Hepatocyte (in vitro differentiated cells): ENCODE measurements at regions not wholly inside any gene's neighbourhood (a gene's known extent, or its start where the extent isn't known, plus 50 kb on each side); places are given as distances from the start of the nearest gene placed in this dataset.

Source experiments
- DNase-seq: peaks from one replicate; pipeline ENCODE4 v3.0.0-alpha.2; 2016; ENCODE audit warnings: low spot score
- H2AFZ ChIP-seq: fragments of 200-600 bp; sonication (generic); 2 replicates; pipeline ENCODE4 v1.6.0; 2016; ENCODE audit warnings: antibody characterized with exemption, mild to moderate bottlenecking
- H3K27ac ChIP-seq: fragments of 200-600 bp; sonication (generic); 2 replicates; pipeline ENCODE4 v1.5.1; 2016; ENCODE audit warnings: mild to moderate bottlenecking
- H3K27me3 ChIP-seq: fragments of 200-600 bp; sonication (generic); 2 replicates; pipeline ENCODE4 v1.6.1; 2016
- H3K36me3 ChIP-seq: fragments of 200-600 bp; sonication (generic); replicated peaks from 2 replicates; pipeline ENCODE4 v1.5.1; 2016; ENCODE audit warnings: low read depth; ENCODE audit not compliant: insufficient read depth
- H3K4me1 ChIP-seq: fragments of 200-600 bp; sonication (generic); 2 replicates; pipeline ENCODE4 v1.5.1; 2016; ENCODE audit warnings: mild to moderate bottlenecking, moderate library complexity; ENCODE audit not compliant: insufficient read depth
- H3K4me2 ChIP-seq: fragments of 200-600 bp; sonication (generic); 2 replicates; pipeline ENCODE4 v1.6.0; 2016
- H3K4me3 ChIP-seq: fragments of 200-600 bp; sonication (generic); 2 replicates; pipeline ENCODE4 v1.5.1; 2016; ENCODE audit warnings: mild to moderate bottlenecking
- H3K79me2 ChIP-seq: fragments of 200-600 bp; sonication (generic); 2 replicates; pipeline ENCODE4 v1.6.0; 2017; ENCODE audit warnings: mild to moderate bottlenecking
- H3K9me2 ChIP-seq: fragments of 200-600 bp; sonication (generic); replicated peaks from 2 replicates; pipeline ENCODE4 v1.6.0; 2017; ENCODE audit warnings: mild to moderate bottlenecking; ENCODE audit not compliant: insufficient read depth
- H3K9me3 ChIP-seq: fragments of 200-600 bp; sonication (generic); 2 replicates; pipeline ENCODE4 v1.5.1; 2016; ENCODE audit warnings: low read depth, mild to moderate bottlenecking
- H4K20me1 ChIP-seq: fragments of 200-600 bp; sonication (generic); 2 replicates; pipeline ENCODE4 v1.6.0; 2016; ENCODE audit warnings: mild to moderate bottlenecking; ENCODE audit not compliant: insufficient read depth, poor library complexity, severe bottlenecking
- EZH2 ChIP-seq: fragments of 200-600 bp; sonication (generic); IDR thresholded peaks from 2 replicates; pipeline ENCODE4 v1.6.1; 2016; ENCODE audit warnings: antibody characterized with exemption, mild to moderate bottlenecking, borderline replicate concordance
- EZH2phosphoT487 ChIP-seq: fragments of 200-600 bp; sonication (generic); IDR thresholded peaks from one replicate; pipeline ENCODE4 v1.6.1; 2018; ENCODE audit warnings: antibody characterized with exemption, mild to moderate bottlenecking, low read depth, moderate library complexity; ENCODE audit not compliant: unreplicated experiment, severe bottlenecking
- WGBS: methylation state at CpG from one replicate; pipeline ENCODE4 v1.1.6; 2016; ENCODE audit warnings: low lambda C conversion rate; ENCODE audit errors: missing lambda C conversion rate; 5-methylcytosine and 5-hydroxymethylcytosine counted together
- TF ChIP-seq, protein P1 (sequence below): fragments of 200-600 bp; sonication (generic); IDR thresholded peaks from 2 replicates; pipeline ENCODE4 v1.5.1; 2016; ENCODE audit warnings: antibody characterized with exemption, mild to moderate bottlenecking; ENCODE audit not compliant: poor library complexity

GRCh38 chr4:117267317-117267716, 181.9 kb upstream of the TRAM1L1 start:
- WGBS: 92% methylated on average over 3 of the region's 3 CpGs
- no peak for DNase-seq

GRCh38 chr4:117284736-117285135, 199.4 kb upstream of the TRAM1L1 start:
- no peak overlapping the region for H2AFZ ChIP-seq
- H3K36me3 ChIP-seq: no peaks in the 10 kb centered on the region
- no peaks in the 10 kb centered on the region for H3K4me1 ChIP-seq
- H3K4me2 ChIP-seq: no peak overlapping the region
- no peaks in the 10 kb centered on the region for H3K9me2 ChIP-seq
- TF ChIP-seq EZH2 (no peak), EZH2phosphoT487 (no peak)
- TF ChIP-seq, protein P1, sequence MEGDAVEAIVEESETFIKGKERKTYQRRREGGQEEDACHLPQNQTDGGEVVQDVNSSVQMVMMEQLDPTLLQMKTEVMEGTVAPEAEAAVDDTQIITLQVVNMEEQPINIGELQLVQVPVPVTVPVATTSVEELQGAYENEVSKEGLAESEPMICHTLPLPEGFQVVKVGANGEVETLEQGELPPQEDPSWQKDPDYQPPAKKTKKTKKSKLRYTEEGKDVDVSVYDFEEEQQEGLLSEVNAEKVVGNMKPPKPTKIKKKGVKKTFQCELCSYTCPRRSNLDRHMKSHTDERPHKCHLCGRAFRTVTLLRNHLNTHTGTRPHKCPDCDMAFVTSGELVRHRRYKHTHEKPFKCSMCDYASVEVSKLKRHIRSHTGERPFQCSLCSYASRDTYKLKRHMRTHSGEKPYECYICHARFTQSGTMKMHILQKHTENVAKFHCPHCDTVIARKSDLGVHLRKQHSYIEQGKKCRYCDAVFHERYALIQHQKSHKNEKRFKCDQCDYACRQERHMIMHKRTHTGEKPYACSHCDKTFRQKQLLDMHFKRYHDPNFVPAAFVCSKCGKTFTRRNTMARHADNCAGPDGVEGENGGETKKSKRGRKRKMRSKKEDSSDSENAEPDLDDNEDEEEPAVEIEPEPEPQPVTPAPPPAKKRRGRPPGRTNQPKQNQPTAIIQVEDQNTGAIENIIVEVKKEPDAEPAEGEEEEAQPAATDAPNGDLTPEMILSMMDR: no peak
- H4K20me1 ChIP-seq: no peaks in the 10 kb centered on the region
- DNase-seq: no peak
- no peaks in the 10 kb centered on the region for H3K27me3 ChIP-seq
- H3K9me3 ChIP-seq: no peaks in the 10 kb centered on the region
- H3K79me2 ChIP-seq: no peaks in the 10 kb centered on the region
- H3K4me3 ChIP-seq: no peak overlapping the region
- no peak overlapping the region for H3K27ac ChIP-seq

More at GRCh38 chr4:117267317-117267716, 181.9 kb upstream of the TRAM1L1 start:
- H3K4me2 ChIP-seq: no peak overlapping the region
- H3K36me3 ChIP-seq: no peaks in the 10 kb centered on the region
- H3K27me3 ChIP-seq: no peaks in the 10 kb centered on the region
- H3K4me3 ChIP-seq: no peak overlapping the region
- TF ChIP-seq, protein P1: no peak
- no peak for TF ChIP-seq EZH2phosphoT487
- TF ChIP-seq EZH2: no peak
- no peaks in the 10 kb centered on the region for H3K9me2 ChIP-seq
- H2AFZ ChIP-seq: no peak overlapping the region
- H3K9me3 ChIP-seq: no peaks in the 10 kb centered on the region
- no peak overlapping the region for H3K27ac ChIP-seq
- no peaks in the 10 kb centered on the region for H3K4me1 ChIP-seq
- H3K79me2 ChIP-seq: no peaks in the 10 kb centered on the region
- no peaks in the 10 kb centered on the region for H4K20me1 ChIP-seq

- WGBS: 86% methylated on average over 1 of the region's 1 CpG
- TF ChIP-seq EZH2phosphoT487 (no peak), EZH2 (no peak)
- TF ChIP-seq, protein P1: no peak
- no peaks in the 10 kb centered on the region for H3K9me2 ChIP-seq
- no peak for DNase-seq
- H2AFZ ChIP-seq: no peak overlapping the region
- H3K4me3 ChIP-seq: no peak overlapping the region
- H3K9me3 ChIP-seq: no peaks in the 10 kb centered on the region
- H3K27ac ChIP-seq: no peak overlapping the region
- H3K4me2 ChIP-seq: no peak overlapping the region
- H3K36me3 ChIP-seq: no peaks in the 10 kb centered on the region
- no peaks in the 10 kb centered on the region for H3K4me1 ChIP-seq
- H3K27me3 ChIP-seq: no peaks in the 10 kb centered on the region
- H4K20me1 ChIP-seq: no peaks in the 10 kb centered on the region
- H3K79me2 ChIP-seq: no peaks in the 10 kb centered on the region
Measured at GRCh38 chr4:117293784-117294183, 208.4 kb upstream of the TRAM1L1 start.

- no peak overlapping the region for H3K4me3 ChIP-seq
- no peak for DNase-seq
- no peaks in the 10 kb centered on the region for H3K9me3 ChIP-seq
- 80% methylated on average over 2 of the region's 2 CpGs for WGBS
- no peaks in the 10 kb centered on the region for H4K20me1 ChIP-seq
- no peak overlapping the region for H3K4me2 ChIP-seq
- no peaks in the 10 kb centered on the region for H3K36me3 ChIP-seq
- no peaks in the 10 kb centered on the region for H3K27me3 ChIP-seq
- TF ChIP-seq EZH2 (no peak), EZH2phosphoT487 (no peak)
- TF ChIP-seq, protein P1: no peak
- no peaks in the 10 kb centered on the region for H3K79me2 ChIP-seq
- no peak overlapping the region for H2AFZ ChIP-seq
- no peak overlapping the region for H3K27ac ChIP-seq
- H3K9me2 ChIP-seq: no peaks in the 10 kb centered on the region
- no peaks in the 10 kb centered on the region for H3K4me1 ChIP-seq
Measured at GRCh38 chr4:117302226-117302625, 216.8 kb upstream of the TRAM1L1 start.
